Ectodermal cell (in vitro differentiated cells): ENCODE measurements at regions not wholly inside any gene's neighbourhood (a gene's known extent, or its start where the extent isn't known, plus 50 kb on each side); places are given as distances from the start of the nearest gene placed in this dataset.
"Not testable (repeated sequence)": the region's sequence is repeated elsewhere in the genome, so short reads cannot be mapped to it uniquely, and the experiment has no call there.

Source experiments
- H3K27ac ChIP-seq: 2 replicates; pipeline ENCODE4 v1.7.0; 2013; ENCODE audit warnings: mild to moderate bottlenecking, low read depth, low read length; ENCODE audit not compliant: insufficient read depth, poor library complexity, severe bottlenecking
- H3K27me3 ChIP-seq: 2 replicates; pipeline ENCODE4 v1.7.0; 2013; ENCODE audit warnings: mild to moderate bottlenecking, low read length; ENCODE audit not compliant: insufficient read depth, control insufficient read depth, poor library complexity, severe bottlenecking
- H3K36me3 ChIP-seq: one replicate; pipeline ENCODE4 v1.7.0; 2013; ENCODE audit warnings: low read length; ENCODE audit not compliant: control insufficient read depth, insufficient read depth
- H3K4me1 ChIP-seq: one replicate; pipeline ENCODE4 v1.7.0; 2013; ENCODE audit warnings: low read length; ENCODE audit not compliant: control insufficient read depth, insufficient read depth
- H3K4me3 ChIP-seq: 2 replicates; pipeline ENCODE4 v1.7.0; 2013; ENCODE audit warnings: low read depth, low read length, control low read depth; ENCODE audit not compliant: insufficient read depth
- H3K9me3 ChIP-seq: 2 replicates; pipeline ENCODE4 v1.7.0; 2013; ENCODE audit warnings: mild to moderate bottlenecking, low read length, moderate library complexity; ENCODE audit not compliant: control insufficient read depth
- WGBS, 2 experiments: methylation state at CpG; one replicate each; pipeline ENCODE4 v1.1.7; 2013; ENCODE audit warnings: missing lambda C conversion rate in 2 of 2; 5-methylcytosine and 5-hydroxymethylcytosine counted together

DNA sequence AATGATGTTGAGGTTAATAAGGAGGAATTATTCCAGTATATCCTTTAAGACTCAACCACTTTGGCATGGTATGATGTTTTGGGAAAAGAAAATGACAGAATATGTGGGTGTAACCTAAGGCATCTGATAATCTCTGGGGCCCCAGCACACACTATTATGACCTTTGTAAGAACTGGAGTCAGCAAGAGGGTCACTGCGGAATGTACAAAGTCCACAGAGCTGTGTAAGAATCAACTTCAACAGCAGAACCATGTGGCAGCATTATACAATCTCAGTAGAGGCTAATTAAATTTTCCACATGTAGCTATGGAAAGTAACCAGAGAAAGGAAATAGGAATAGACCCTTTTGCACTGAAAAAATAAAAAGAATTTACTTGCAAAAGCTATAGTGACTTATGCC, 445.1 kb upstream of the UBE2E3 start:
- 96 to 100% methylated on average over 1 of the region's 1 CpG for WGBS, 2 experiments
- H3K9me3 ChIP-seq: no peaks in the 10 kb centered on the region

DNA sequence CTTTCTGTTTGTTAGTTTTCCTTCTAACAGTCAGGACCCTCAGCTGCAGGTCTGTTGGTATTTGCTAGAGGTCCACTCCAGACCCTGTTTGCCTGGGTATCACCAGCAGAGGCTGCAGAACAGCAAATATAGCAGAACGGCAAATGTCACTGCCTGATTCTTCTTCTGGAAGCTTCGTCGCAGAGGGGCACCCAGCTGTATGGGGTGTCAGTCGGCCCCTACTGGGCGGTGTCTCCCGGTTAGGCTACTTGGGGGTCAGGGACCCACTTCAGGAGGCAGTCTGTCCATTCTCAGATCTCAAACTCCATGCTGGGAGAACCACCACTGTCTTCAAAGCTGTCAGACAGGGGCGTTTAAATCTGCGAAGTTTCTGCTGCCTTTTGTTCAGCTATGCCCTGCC, 448.6 kb upstream of the UBE2E3 start:
- not testable (repeated sequence) for H3K9me3 ChIP-seq, H3K36me3 ChIP-seq, H3K4me3 ChIP-seq, H3K4me1 ChIP-seq, H3K27me3 ChIP-seq, H3K27ac ChIP-seq
- WGBS, 2 experiments: 91 to 93% methylated on average over 8 of the region's 8 CpGs

More for the DNA sequence above, 445.1 kb upstream of the UBE2E3 start:
- Histone ChIP-seq H3K4me1 (no peaks in the 10 kb centered on the region), H3K4me3 (no peak overlapping the region), H3K36me3 (no peaks in the 10 kb centered on the region), H3K27ac (no peak overlapping the region), H3K27me3 (no peaks in the 10 kb centered on the region)

GRCh38 chr2:180524499-180524898, 455.9 kb upstream of the UBE2E3 start:
- H3K4me1 ChIP-seq: no peaks in the 10 kb centered on the region
- no peaks in the 10 kb centered on the region for H3K27me3 ChIP-seq
- H3K36me3 ChIP-seq: no peaks in the 10 kb centered on the region
- H3K27ac ChIP-seq: no peak overlapping the region
- WGBS, 2 experiments: 58 to 60% methylated on average over 2 of the region's 2 CpGs
- H3K9me3 ChIP-seq: no peaks in the 10 kb centered on the region
- H3K4me3 ChIP-seq: no peak overlapping the region

DNA sequence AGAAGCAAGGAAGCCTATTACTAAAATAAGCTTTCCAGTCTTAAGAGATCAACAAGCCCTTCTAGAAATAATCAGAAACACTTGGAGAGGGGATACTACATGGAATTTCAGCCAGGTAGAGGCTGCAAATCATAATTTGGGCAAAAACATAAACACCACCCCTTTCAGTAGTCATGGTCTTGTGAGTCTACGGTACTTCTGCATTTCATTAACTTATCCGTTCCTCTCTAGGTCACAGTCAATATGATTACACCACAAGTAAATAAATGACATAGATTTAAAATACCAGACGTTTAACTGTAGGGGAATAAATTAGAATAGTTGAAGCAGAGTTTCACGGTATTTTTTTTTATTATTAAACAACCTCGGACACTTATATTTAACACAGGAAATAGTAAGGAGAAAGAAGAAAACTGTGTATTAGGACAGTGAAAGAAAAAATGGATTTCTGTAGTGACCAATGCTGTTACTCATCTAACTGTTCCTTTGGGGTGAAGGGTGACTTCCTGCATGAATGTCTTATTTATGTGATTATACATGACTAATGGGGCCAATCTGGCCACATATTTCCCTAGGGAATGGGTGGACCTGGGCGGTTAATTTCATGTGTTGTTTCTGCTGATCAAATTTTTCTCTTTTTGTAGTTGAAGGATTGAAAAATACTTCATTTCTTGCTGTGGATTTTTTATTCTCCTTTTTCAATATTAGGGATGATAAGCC, 456.6 kb upstream of the UBE2E3 start:
- H3K9me3 ChIP-seq: no peaks in the 10 kb centered on the region
- H3K4me1 ChIP-seq: no peaks in the 10 kb centered on the region
- no peak overlapping the region for H3K4me3 ChIP-seq
- H3K36me3 ChIP-seq: no peaks in the 10 kb centered on the region
- H3K27me3 ChIP-seq: no peaks in the 10 kb centered on the region
- H3K27ac ChIP-seq: no peak overlapping the region
- WGBS, 2 experiments: 91 to 97% methylated on average over 3 of the region's 6 CpGs

GRCh38 chr2:180520921-180521581, 459.4 kb upstream of the UBE2E3 start:
- Histone ChIP-seq H3K9me3 (no peaks in the 10 kb centered on the region), H3K27ac (no peak overlapping the region), H3K4me3 (no peak overlapping the region), H3K4me1 (no peaks in the 10 kb centered on the region), H3K36me3 (no peaks in the 10 kb centered on the region), H3K27me3 (no peaks in the 10 kb centered on the region)
- 82 to 85% methylated on average over 4 of the region's 4 CpGs for WGBS, 2 experiments

GRCh38 chr2:180520206-180520605, 460.2 kb upstream of the UBE2E3 start:
- H3K9me3 ChIP-seq: no peaks in the 10 kb centered on the region
- no peaks in the 10 kb centered on the region for H3K36me3 ChIP-seq
- H3K4me3 ChIP-seq: no peak overlapping the region
- H3K4me1 ChIP-seq: no peaks in the 10 kb centered on the region
- no peaks in the 10 kb centered on the region for H3K27me3 ChIP-seq
- no peak overlapping the region for H3K27ac ChIP-seq

DNA sequence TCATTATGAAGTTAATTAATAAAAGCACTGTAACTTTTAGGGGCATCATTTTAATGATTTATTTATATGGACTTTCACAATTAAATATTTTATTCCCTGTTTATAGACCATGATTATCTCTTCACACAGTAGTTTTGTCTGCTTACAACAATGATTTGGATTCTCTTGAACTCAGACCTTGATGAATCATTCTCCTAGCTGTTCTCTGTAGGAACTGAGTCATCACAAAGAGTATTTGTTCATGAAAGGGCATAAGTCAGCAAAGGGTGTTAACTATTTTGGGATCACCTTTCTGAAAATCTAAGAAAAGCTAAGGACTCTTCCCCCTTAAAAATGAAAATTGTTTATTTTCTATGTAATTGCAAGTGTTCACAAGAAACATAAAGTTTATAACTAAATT, 461.1 kb upstream of the UBE2E3 start:
- no peak overlapping the region for H3K27ac ChIP-seq
- no peak overlapping the region for H3K4me3 ChIP-seq
- no peaks in the 10 kb centered on the region for H3K4me1 ChIP-seq
- no peaks in the 10 kb centered on the region for H3K27me3 ChIP-seq
- H3K36me3 ChIP-seq: no peaks in the 10 kb centered on the region
- H3K9me3 ChIP-seq: no peaks in the 10 kb centered on the region

DNA sequence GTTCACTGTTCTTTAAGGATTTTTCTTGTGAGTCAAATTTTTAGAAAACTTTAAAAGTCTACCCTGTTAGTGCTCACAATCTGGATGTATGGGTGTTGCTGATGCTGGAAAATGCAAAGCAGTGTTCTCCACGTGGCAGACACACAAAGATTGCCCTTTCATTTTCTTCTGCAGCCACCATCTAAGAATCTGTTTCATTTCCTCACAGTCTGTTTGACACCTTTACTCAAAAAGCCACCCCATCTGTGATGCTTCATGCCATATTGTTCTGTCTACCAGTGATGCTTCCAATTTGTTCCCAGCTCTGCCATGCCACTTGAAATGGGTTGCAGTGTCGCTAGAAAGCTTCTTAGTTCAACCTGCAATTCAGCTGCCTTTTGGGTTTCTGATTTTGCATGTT, 464.2 kb upstream of the UBE2E3 start:
- Histone ChIP-seq H3K4me1 (no peaks in the 10 kb centered on the region), H3K36me3 (no peaks in the 10 kb centered on the region), H3K27ac (no peak overlapping the region), H3K9me3 (no peaks in the 10 kb centered on the region), H3K27me3 (no peaks in the 10 kb centered on the region), H3K4me3 (no peak overlapping the region)
- WGBS, 2 experiments: 83 to 88% methylated on average over 2 of the region's 2 CpGs

- Histone ChIP-seq H3K36me3 (no peaks in the 10 kb centered on the region), H3K27ac (no peak overlapping the region), H3K4me1 (no peaks in the 10 kb centered on the region), H3K4me3 (no peak overlapping the region), H3K27me3 (no peaks in the 10 kb centered on the region), H3K9me3 (no peaks in the 10 kb centered on the region)
- 83 to 93% methylated on average over 1 of the region's 1 CpG for WGBS, 2 experiments
Observed at GRCh38 chr2:180513389-180513788, 467.0 kb upstream of the UBE2E3 start.

- H3K9me3 ChIP-seq: no peaks in the 10 kb centered on the region
- no peaks in the 10 kb centered on the region for H3K27me3 ChIP-seq
- 93 to 94% methylated on average over 2 of the region's 2 CpGs for WGBS, 2 experiments
- no peaks in the 10 kb centered on the region for H3K36me3 ChIP-seq
- no peak overlapping the region for H3K4me3 ChIP-seq
- H3K4me1 ChIP-seq: no peaks in the 10 kb centered on the region
- H3K27ac ChIP-seq: no peak overlapping the region
Observed at GRCh38 chr2:180508458-180508857, 471.9 kb upstream of the UBE2E3 start.
